ENCODE measurements at regions not wholly inside any gene's neighbourhood (a gene's known extent, or its start where the extent isn't known, plus 50 kb on each side); places are given as distances from the start of the nearest gene placed in this dataset.

DNA sequence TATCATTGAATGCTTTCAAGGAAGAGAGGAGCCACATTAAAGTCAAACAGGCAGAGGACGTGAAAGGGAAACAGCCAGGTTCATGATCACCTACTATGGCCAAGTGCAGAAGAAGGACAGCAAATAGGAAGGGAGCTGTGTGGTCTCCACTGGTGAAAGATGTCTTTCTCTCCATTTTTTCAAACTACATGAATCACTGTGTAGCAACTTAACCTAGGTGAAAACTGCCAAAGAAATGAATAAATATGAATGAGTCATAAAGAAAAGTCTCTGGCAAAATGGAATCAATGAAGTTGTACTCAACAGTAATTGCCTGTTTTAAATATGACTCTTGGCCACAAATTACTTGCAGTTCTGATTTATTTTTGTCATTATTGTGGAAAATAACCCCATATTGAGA is 452.6 kb upstream of the PKDCC start:
- no peak for DNase-seq (ENCODE audit: low read depth, low spot score)
- Histone ChIP-seq H3K36me3 (ENCODE audit: insufficient read depth, insufficient read length, low read length) (no peaks in the 10 kb centered on the region), H3K9me3 (ENCODE audit: insufficient read depth, low read length) (no peaks in the 10 kb centered on the region), H3K9ac (ENCODE audit: insufficient read length, low read depth) (no peak overlapping the region), H3K27me3 (ENCODE audit: insufficient read depth, insufficient read length) (no peaks in the 10 kb centered on the region), H3K4me3 (ENCODE audit: insufficient read length, low read depth) (no peak overlapping the region), H3K4me1 (ENCODE audit: insufficient read depth, insufficient read length) (no peaks in the 10 kb centered on the region)
- TF ChIP-seq SUZ12 (IDR thresholded peaks at IDR 0.05; ENCODE audit: extremely low read depth, insufficient read depth, insufficient read length): no peak

DNA sequence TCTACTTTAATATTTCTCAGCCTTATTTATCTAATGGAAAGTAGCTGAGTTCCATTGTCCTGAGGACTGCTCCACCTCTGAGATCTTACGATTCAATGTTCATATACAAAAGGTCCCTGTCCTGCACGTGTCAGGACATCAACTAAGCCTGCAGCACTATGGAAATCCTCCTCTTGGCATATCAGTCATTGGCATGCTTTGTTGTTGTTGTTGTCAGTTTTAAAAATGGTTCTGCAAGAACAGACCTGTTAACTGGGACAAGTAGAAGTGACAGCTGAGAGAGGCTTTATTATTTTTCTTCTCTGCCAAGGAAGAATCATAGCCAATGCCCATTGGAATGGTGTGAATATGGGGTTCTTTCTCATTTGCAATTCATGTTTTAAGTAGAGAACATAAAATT is 450.1 kb upstream of the PKDCC start:
- H3K36me3 ChIP-seq (ENCODE audit: insufficient read depth, insufficient read length, low read length): no peaks in the 10 kb centered on the region
- DNase-seq (ENCODE audit: low read depth, low spot score): no peak
- H3K9ac ChIP-seq (ENCODE audit: insufficient read length, low read depth): no peak overlapping the region
- no peaks in the 10 kb centered on the region for H3K9me3 ChIP-seq (ENCODE audit: insufficient read depth, low read length)
- no peak overlapping the region for H3K4me3 ChIP-seq (ENCODE audit: insufficient read length, low read depth)
- no peaks in the 10 kb centered on the region for H3K27me3 ChIP-seq (ENCODE audit: insufficient read depth, insufficient read length)
- TF ChIP-seq SUZ12 (IDR thresholded peaks at IDR 0.05; ENCODE audit: extremely low read depth, insufficient read depth, insufficient read length): no peak
- no peak for TF ChIP-seq ZNF274 (IDR thresholded peaks at IDR 0.05; ENCODE audit: low read depth, low read length)
- TF ChIP-seq YY1 (IDR thresholded peaks at IDR 0.05; ENCODE audit: insufficient read depth, insufficient read length): no peak
- H3K4me1 ChIP-seq (ENCODE audit: insufficient read depth, insufficient read length): no peaks in the 10 kb centered on the region

DNA sequence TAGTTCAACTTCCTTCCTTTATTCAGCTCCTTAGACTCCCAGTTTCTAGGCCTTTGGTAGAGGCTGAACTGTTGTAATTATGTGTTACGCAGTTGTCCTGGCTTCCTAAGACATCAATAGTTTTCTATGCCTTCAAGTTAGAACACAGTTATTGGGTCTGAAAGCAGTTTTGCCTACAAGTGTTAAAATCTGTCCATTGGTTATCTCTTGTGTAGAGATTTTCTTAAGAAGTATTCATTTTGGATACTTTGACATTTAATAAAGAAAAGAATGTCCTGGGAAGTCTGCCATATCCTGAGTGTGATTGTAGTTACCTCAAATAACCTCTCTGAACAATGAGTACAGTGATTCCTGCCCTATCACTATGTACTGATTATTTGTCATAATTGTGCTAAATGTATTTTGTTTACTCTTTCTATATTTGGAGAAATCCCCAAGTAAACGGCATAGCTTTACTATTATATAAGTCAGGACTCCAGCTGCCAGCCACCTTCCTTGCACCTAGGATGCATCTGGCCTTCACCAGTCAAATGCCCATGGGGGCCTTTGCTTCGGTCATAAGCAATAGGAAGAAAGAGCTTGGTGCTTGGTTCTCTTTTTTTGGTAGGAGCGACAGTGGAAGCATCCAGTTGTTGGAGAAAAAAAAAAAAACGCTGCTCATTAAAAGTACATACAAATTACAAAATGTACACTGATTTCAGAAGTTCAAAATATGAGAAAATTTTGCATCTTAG is 449.5 kb upstream of the PKDCC start:
- no peaks in the 10 kb centered on the region for H3K9me3 ChIP-seq (ENCODE audit: insufficient read depth, low read length)
- H3K36me3 ChIP-seq (ENCODE audit: insufficient read depth, insufficient read length, low read length): no peaks in the 10 kb centered on the region
- TF ChIP-seq SUZ12 (IDR thresholded peaks at IDR 0.05; ENCODE audit: extremely low read depth, insufficient read depth, insufficient read length): no peak
- no peak for TF ChIP-seq YY1 (IDR thresholded peaks at IDR 0.05; ENCODE audit: insufficient read depth, insufficient read length)
- TF ChIP-seq ZNF274 (IDR thresholded peaks at IDR 0.05; ENCODE audit: low read depth, low read length): no peak
- H3K4me3 ChIP-seq (ENCODE audit: insufficient read length, low read depth): no peak overlapping the region
- H3K27me3 ChIP-seq (ENCODE audit: insufficient read depth, insufficient read length): no peaks in the 10 kb centered on the region
- DNase-seq (ENCODE audit: low read depth, low spot score): no peak
- H3K4me1 ChIP-seq (ENCODE audit: insufficient read depth, insufficient read length): no peaks in the 10 kb centered on the region
- no peak overlapping the region for H3K9ac ChIP-seq (ENCODE audit: insufficient read length, low read depth)

DNA sequence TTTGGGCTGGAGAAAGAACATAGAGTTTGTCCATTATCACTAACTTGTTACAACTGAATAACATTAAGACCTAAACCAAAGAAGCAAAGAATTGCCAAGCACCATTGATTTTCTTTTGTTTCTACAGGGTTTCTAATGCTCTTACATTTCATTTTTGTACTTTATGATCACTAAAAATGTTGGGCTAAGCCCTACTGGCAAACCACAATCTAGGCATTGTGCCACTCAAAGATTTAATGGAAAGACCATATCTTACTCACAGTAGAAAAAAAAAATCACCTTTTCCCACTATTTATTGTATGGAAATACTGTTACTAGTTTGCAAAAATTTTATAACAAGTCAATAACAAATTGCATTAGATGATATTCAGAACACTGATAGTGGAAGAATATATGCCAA is 447.4 kb upstream of the PKDCC start:
- TF ChIP-seq ZNF274 (IDR thresholded peaks at IDR 0.05; ENCODE audit: low read depth, low read length) (no peak), SUZ12 (IDR thresholded peaks at IDR 0.05; ENCODE audit: extremely low read depth, insufficient read depth, insufficient read length) (no peak), YY1 (IDR thresholded peaks at IDR 0.05; ENCODE audit: insufficient read depth, insufficient read length) (no peak)

GRCh38 chr2:41602341-41602740 is 445.5 kb upstream of the PKDCC start:
- H3K4me3 ChIP-seq (ENCODE audit: insufficient read length, low read depth): no peak overlapping the region
- H3K27me3 ChIP-seq (ENCODE audit: insufficient read depth, insufficient read length): no peaks in the 10 kb centered on the region
- H3K9ac ChIP-seq (ENCODE audit: insufficient read length, low read depth): no peak overlapping the region
- DNase-seq (ENCODE audit: low read depth, low spot score): no peak
- H3K9me3 ChIP-seq (ENCODE audit: insufficient read depth, low read length): no peaks in the 10 kb centered on the region
- no peak for TF ChIP-seq SUZ12 (IDR thresholded peaks at IDR 0.05; ENCODE audit: extremely low read depth, insufficient read depth, insufficient read length)
- TF ChIP-seq ZNF274 (IDR thresholded peaks at IDR 0.05; ENCODE audit: low read depth, low read length): no peak
- TF ChIP-seq YY1 (IDR thresholded peaks at IDR 0.05; ENCODE audit: insufficient read depth, insufficient read length): no peak
- no peaks in the 10 kb centered on the region for H3K4me1 ChIP-seq (ENCODE audit: insufficient read depth, insufficient read length)
- no peaks in the 10 kb centered on the region for H3K36me3 ChIP-seq (ENCODE audit: insufficient read depth, insufficient read length, low read length)

More for the DNA sequence above, 447.4 kb upstream of the PKDCC start:
- DNase-seq (ENCODE audit: low read depth, low spot score): no peak
- no peaks in the 10 kb centered on the region for H3K27me3 ChIP-seq (ENCODE audit: insufficient read depth, insufficient read length)
- no peaks in the 10 kb centered on the region for H3K36me3 ChIP-seq (ENCODE audit: insufficient read depth, insufficient read length, low read length)
- H3K4me1 ChIP-seq (ENCODE audit: insufficient read depth, insufficient read length): no peaks in the 10 kb centered on the region
- no peak overlapping the region for H3K4me3 ChIP-seq (ENCODE audit: insufficient read length, low read depth)
- no peaks in the 10 kb centered on the region for H3K9me3 ChIP-seq (ENCODE audit: insufficient read depth, low read length)
- no peak overlapping the region for H3K9ac ChIP-seq (ENCODE audit: insufficient read length, low read depth)

GRCh38 chr2:41605311-41605710 is 442.5 kb upstream of the PKDCC start:
- Histone ChIP-seq H3K9ac (ENCODE audit: insufficient read length, low read depth) (no peak overlapping the region), H3K36me3 (ENCODE audit: insufficient read depth, insufficient read length, low read length) (no peaks in the 10 kb centered on the region), H3K27me3 (ENCODE audit: insufficient read depth, insufficient read length) (no peaks in the 10 kb centered on the region), H3K4me1 (ENCODE audit: insufficient read depth, insufficient read length) (no peaks in the 10 kb centered on the region), H3K9me3 (ENCODE audit: insufficient read depth, low read length) (no peaks in the 10 kb centered on the region), H3K4me3 (ENCODE audit: insufficient read length, low read depth) (no peak overlapping the region)
- DNase-seq (ENCODE audit: low read depth, low spot score): no peak
- TF ChIP-seq SUZ12 (IDR thresholded peaks at IDR 0.05; ENCODE audit: extremely low read depth, insufficient read depth, insufficient read length) (no peak), YY1 (IDR thresholded peaks at IDR 0.05; ENCODE audit: insufficient read depth, insufficient read length) (no peak), ZNF274 (IDR thresholded peaks at IDR 0.05; ENCODE audit: low read depth, low read length) (no peak)

DNA sequence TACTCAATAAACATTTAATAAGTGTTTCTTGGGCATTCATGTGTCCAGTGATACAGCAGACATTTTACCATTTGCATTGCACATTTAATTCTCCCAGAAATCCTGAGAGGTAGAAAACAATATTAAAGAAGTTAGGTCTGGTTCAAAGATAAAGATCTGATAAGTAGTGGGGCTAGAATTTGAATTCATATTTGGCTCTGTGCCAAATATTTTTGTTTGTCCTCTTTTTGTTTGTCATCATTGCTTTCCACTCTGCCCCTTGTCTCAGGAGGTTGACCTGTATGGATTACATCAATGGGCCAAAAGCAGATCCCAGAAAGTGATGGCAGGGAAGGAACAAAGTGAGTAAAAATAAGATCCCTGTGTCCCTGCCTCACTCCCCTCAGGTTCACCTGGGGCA is 441.9 kb upstream of the PKDCC start:
- Histone ChIP-seq H3K9me3 (ENCODE audit: insufficient read depth, low read length) (no peaks in the 10 kb centered on the region), H3K27me3 (ENCODE audit: insufficient read depth, insufficient read length) (no peaks in the 10 kb centered on the region), H3K4me3 (ENCODE audit: insufficient read length, low read depth) (no peak overlapping the region), H3K4me1 (ENCODE audit: insufficient read depth, insufficient read length) (no peaks in the 10 kb centered on the region), H3K36me3 (ENCODE audit: insufficient read depth, insufficient read length, low read length) (no peaks in the 10 kb centered on the region), H3K9ac (ENCODE audit: insufficient read length, low read depth) (no peak overlapping the region)
- TF ChIP-seq ZNF274 (IDR thresholded peaks at IDR 0.05; ENCODE audit: low read depth, low read length) (no peak), YY1 (IDR thresholded peaks at IDR 0.05; ENCODE audit: insufficient read depth, insufficient read length) (no peak), SUZ12 (IDR thresholded peaks at IDR 0.05; ENCODE audit: extremely low read depth, insufficient read depth, insufficient read length) (no peak)
- DNase-seq (ENCODE audit: low read depth, low spot score): no peak

Measured in NT2/D1 (cell line).